H1 (cell line): ENCODE measurements at regions not wholly inside any gene's neighbourhood (a gene's known extent, or its start where the extent isn't known, plus 50 kb on each side); places are given as distances from the start of the nearest gene placed in this dataset.

Source experiments
- CTCF ChIA-PET: fragments of 300-600 bp; sonication (Branson Sonifier 250); formaldehyde crosslinking; loops from one replicate; lab custom pipeline; 2021; ENCODE audit not compliant: partially characterized antibody; lab: Charles Lee
- POLR2A ChIA-PET: fragments of 300-600 bp; sonication (Branson Sonifier 250); formaldehyde crosslinking; loops from one replicate; lab custom pipeline; 2021; ENCODE audit warnings: inconsistent platforms; ENCODE audit not compliant: partially characterized antibody; lab: Charles Lee
- DNase-seq, 2 experiments: peaks; one replicate each; pipeline versions ENCODE4 v3.0.0 to v3.0.0-alpha.2; 2010 to 2022; ENCODE audit warnings: low spot score in 2 of 2, low read depth in 1 of 2, mixed read lengths in 1 of 2
- FAIRE-seq: peaks from 2 replicates; lab custom pipeline; 2011; peaks lifted over from hg19 to GRCh38; lab: Jason Lieb, UNC
- H2AFZ ChIP-seq: 2 replicates; pipeline ENCODE4 v1.8.1; 2012; ENCODE audit warnings: low read length, inconsistent platforms
- H2AK5ac ChIP-seq: 2 replicates; pipeline ENCODE4 v1.6.1; 2013; ENCODE audit warnings: low read depth, low read length
- H2BK120ac ChIP-seq: replicated peaks from 2 replicates; pipeline ENCODE3; 2013; ENCODE audit warnings: low read depth, low read length, inconsistent platforms
- H2BK12ac ChIP-seq: 2 replicates; pipeline ENCODE4 v1.6.1; 2013; ENCODE audit warnings: low read depth, low read length
- H2BK15ac ChIP-seq: 2 replicates; pipeline ENCODE4 v1.6.1; 2013; ENCODE audit warnings: low read length
- H2BK20ac ChIP-seq: 2 replicates; pipeline ENCODE4 v1.6.1; 2013; ENCODE audit warnings: low read length
- H2BK5ac ChIP-seq: 2 replicates; pipeline ENCODE4 v1.6.1; 2013; ENCODE audit warnings: low read depth, low read length
- H3K14ac ChIP-seq: 2 replicates; pipeline ENCODE4 v1.6.1; 2013; ENCODE audit warnings: inconsistent platforms; ENCODE audit not compliant: insufficient read length
- H3K18ac ChIP-seq: 2 replicates; pipeline ENCODE4 v1.6.1; 2013; ENCODE audit warnings: low read length; ENCODE audit errors: extremely low read depth
- H3K23ac ChIP-seq: 2 replicates; pipeline ENCODE4 v1.6.1; 2013; ENCODE audit warnings: inconsistent platforms; ENCODE audit not compliant: insufficient read length
- H3K23me2 ChIP-seq: 2 replicates; pipeline ENCODE4 v1.6.1; 2013; ENCODE audit warnings: low read depth, low read length
- H3K27ac ChIP-seq: 2 replicates; pipeline ENCODE4 v1.6.1; 2011; ENCODE audit warnings: low read depth, low read length, inconsistent platforms
- H3K27me3 ChIP-seq, 4 experiments: replicated peaks in 1 of 4; 1 replicate in 1 of 4; 2 replicates in 3 of 4; pipeline versions ENCODE4 v1.6.1 to v1.8.1; 2011 to 2013; ENCODE audit warnings: low read length in 3 of 4, mild to moderate bottlenecking in 3 of 4, inconsistent platforms in 2 of 4, mixed read lengths in 2 of 4, moderate library complexity in 1 of 4; ENCODE audit not compliant: control insufficient read depth in 3 of 4, insufficient read depth in 3 of 4; ENCODE audit errors: extremely low read depth in 1 of 4
- H3K36me3 ChIP-seq, 4 experiments: 2 replicates each; pipeline versions ENCODE4 v1.6.1 to v1.8.1; 2011 to 2013; ENCODE audit warnings: mild to moderate bottlenecking in 4 of 4, low read length in 3 of 4, moderate library complexity in 2 of 4, control low read depth in 1 of 4, inconsistent platforms in 1 of 4; ENCODE audit not compliant: insufficient read depth in 4 of 4, control insufficient read depth in 2 of 4
- H3K4ac ChIP-seq: replicated peaks from 2 replicates; pipeline ENCODE3; 2013; ENCODE audit warnings: low read length, low read depth, mixed read lengths, inconsistent platforms; ENCODE audit not compliant: insufficient read length
- H3K4me1 ChIP-seq, 4 experiments: replicated peaks in 1 of 4; 1 replicate in 1 of 4; 2 replicates in 3 of 4; pipeline versions ENCODE4 v1.6.1 to v1.8.1; 2011 to 2013; ENCODE audit warnings: low read length in 3 of 4, inconsistent platforms in 2 of 4, mixed read lengths in 1 of 4; ENCODE audit not compliant: insufficient read depth in 4 of 4, control insufficient read depth in 3 of 4
- H3K4me2 ChIP-seq, 2 experiments: 2 replicates each; pipeline versions ENCODE4 v1.6.1 to v1.8.1; 2011 to 2013; ENCODE audit warnings: low read depth in 2 of 2, low read length in 2 of 2, control low read depth in 1 of 2, inconsistent platforms in 1 of 2, mild to moderate bottlenecking in 1 of 2; ENCODE audit not compliant: insufficient read depth in 1 of 2
- H3K4me3 ChIP-seq, 4 experiments: fragments of 200-600, 300-600 bp in 1 of 4; sonication (generic), shearing (Covaris generic), sonication (Bioruptor Twin) in 1 of 4; 2 replicates each; pipeline versions ENCODE4 v1.5.1 to v1.8.1; 2011 to 2016; ENCODE audit warnings: low read length in 4 of 4, low read depth in 3 of 4, control low read depth in 2 of 4, inconsistent platforms in 2 of 4, mild to moderate bottlenecking in 2 of 4, mixed read lengths in 1 of 4, moderate library complexity in 1 of 4; ENCODE audit not compliant: insufficient read depth in 2 of 4; ENCODE audit errors: extremely low read depth in 1 of 4
- H3K56ac ChIP-seq: replicated peaks from 2 replicates; pipeline ENCODE3; 2013; ENCODE audit warnings: low read depth, mild to moderate bottlenecking, mixed read lengths, low read length, inconsistent platforms; ENCODE audit not compliant: insufficient read length
- H3K79me1 ChIP-seq: 2 replicates; pipeline ENCODE4 v1.6.1; 2013; ENCODE audit warnings: low read depth, low read length, control low read depth
- H3K79me2 ChIP-seq, 2 experiments: 2 replicates each; pipeline versions ENCODE4 v1.6.1 to v1.8.1; 2012 to 2013; ENCODE audit warnings: low read length in 2 of 2, mild to moderate bottlenecking in 2 of 2, inconsistent platforms in 1 of 2; ENCODE audit not compliant: insufficient read depth in 2 of 2, control insufficient read depth in 1 of 2
- H3K9ac ChIP-seq, 4 experiments: replicated peaks in 1 of 4; 1 replicate in 1 of 4; 2 replicates in 3 of 4; pipeline versions ENCODE4 v1.6.1 to v1.8.1; 2011 to 2013; ENCODE audit warnings: low read depth in 3 of 4, low read length in 3 of 4, control low read depth in 2 of 4, mild to moderate bottlenecking in 2 of 4, moderate library complexity in 2 of 4, inconsistent platforms in 1 of 4; ENCODE audit errors: extremely low read depth in 1 of 4
- H3K9me3 ChIP-seq, 2 experiments: 2 replicates each; pipeline versions ENCODE4 v1.6.1 to v1.8.1; 2012 to 2013; ENCODE audit warnings: mild to moderate bottlenecking in 2 of 2, moderate library complexity in 2 of 2, control low read depth in 1 of 2, inconsistent platforms in 1 of 2, low read depth in 1 of 2, low read length in 1 of 2, mixed read lengths in 1 of 2; ENCODE audit not compliant: insufficient read depth in 2 of 2
- H4K20me1 ChIP-seq, 2 experiments: replicated peaks in 1 of 2; 2 replicates each; pipeline versions ENCODE3 to v1.8.1; 2011 to 2013; ENCODE audit warnings: inconsistent platforms in 2 of 2, low read length in 2 of 2, mild to moderate bottlenecking in 1 of 2; ENCODE audit not compliant: insufficient read depth in 2 of 2, control insufficient read depth in 1 of 2
- H4K5ac ChIP-seq: 2 replicates; pipeline ENCODE4 v1.6.1; 2013; ENCODE audit warnings: low read length, low read depth, mixed read lengths, inconsistent platforms; ENCODE audit not compliant: insufficient read length
- H4K8ac ChIP-seq: 2 replicates; pipeline ENCODE4 v1.8.0; 2013; ENCODE audit warnings: mild to moderate bottlenecking, moderate library complexity, low read length, inconsistent platforms; ENCODE audit not compliant: insufficient read depth; ENCODE audit errors: extremely low read depth
- H4K91ac ChIP-seq: replicated peaks from 2 replicates; pipeline ENCODE3; 2013; ENCODE audit warnings: low read length, mixed read lengths, inconsistent platforms; ENCODE audit not compliant: insufficient read length
- POLR2AphosphoS5 ChIP-seq: IDR thresholded peaks from 2 replicates; pipeline ENCODE4 v1.6.1; 2011; ENCODE audit warnings: low read depth, low read length
- RAD21 ChIP-seq, 2 experiments: IDR thresholded peaks in 1 of 2; conservative IDR thresholded peaks in 1 of 2; 2 replicates each; pipeline ENCODE4 v1.6.1; 2011; ENCODE audit warnings: low read depth in 2 of 2, low read length in 2 of 2, improper control_type of control experiment in 1 of 2, inconsistent platforms in 1 of 2, mild to moderate bottlenecking in 1 of 2, moderate library complexity in 1 of 2
- RBBP5 ChIP-seq: IDR thresholded peaks from 2 replicates; pipeline ENCODE4 v1.7.1; 2012; ENCODE audit warnings: low read depth, mild to moderate bottlenecking, inconsistent platforms, low read length, moderate library complexity, borderline replicate concordance
- TCF12 ChIP-seq: IDR thresholded peaks from 2 replicates; pipeline ENCODE4 v1.6.1; 2011; ENCODE audit warnings: low read depth, mild to moderate bottlenecking, low read length
- WGBS, 2 experiments: shearing (Covaris generic) in 1 of 2; methylation state at CpG; one replicate each; pipeline versions ENCODE4 v1.1.6 to v1.1.7; 2013 to 2015; ENCODE audit warnings: low lambda C conversion rate in 2 of 2, mixed read lengths in 2 of 2, inconsistent platforms in 1 of 2, low coverage in 1 of 2, missing lambda C conversion rate in 1 of 2; ENCODE audit not compliant: insufficient replicate concordance in 2 of 2, insufficient coverage in 1 of 2, insufficient read length in 1 of 2; ENCODE audit errors: extremely low coverage in 1 of 2, missing lambda C conversion rate in 1 of 2; 5-methylcytosine and 5-hydroxymethylcytosine counted together
- TF ChIP-seq, protein P1 (sequence below): IDR thresholded peaks from 2 replicates; pipeline ENCODE4 v1.6.1; 2012; ENCODE audit warnings: inconsistent platforms

DNA sequence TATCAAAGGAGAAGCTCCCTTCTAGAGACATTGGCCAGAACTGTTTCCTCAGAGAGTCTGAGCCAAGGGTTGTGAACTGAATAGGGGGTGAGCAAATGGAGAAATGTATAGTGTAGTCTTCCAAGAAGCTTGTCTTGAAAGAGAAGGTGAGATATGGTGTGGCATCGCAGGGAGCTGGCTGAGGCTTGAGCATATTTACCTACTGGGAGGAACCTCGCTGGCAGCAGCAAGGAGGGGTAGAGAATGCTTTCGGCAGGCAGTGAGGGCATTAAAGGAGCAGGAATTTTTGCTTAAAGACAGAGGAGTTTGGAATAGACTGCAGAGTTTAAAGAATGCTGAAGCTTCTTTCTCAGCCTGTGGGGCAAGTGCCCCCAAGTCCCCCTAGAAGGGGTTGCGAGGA, 59.3 kb upstream of the PRMT8 start:
- WGBS, 2 experiments = 90% methylated on average over 4 of the region's 4 CpGs; no CpG with 5 or more reads in 1 of the 2 experiments
- H3K27ac ChIP-seq = no peak overlapping the region
- FAIRE-seq = no peak
- TF ChIP-seq, protein P1, sequence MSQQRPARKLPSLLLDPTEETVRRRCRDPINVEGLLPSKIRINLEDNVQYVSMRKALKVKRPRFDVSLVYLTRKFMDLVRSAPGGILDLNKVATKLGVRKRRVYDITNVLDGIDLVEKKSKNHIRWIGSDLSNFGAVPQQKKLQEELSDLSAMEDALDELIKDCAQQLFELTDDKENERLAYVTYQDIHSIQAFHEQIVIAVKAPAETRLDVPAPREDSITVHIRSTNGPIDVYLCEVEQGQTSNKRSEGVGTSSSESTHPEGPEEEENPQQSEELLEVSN = no peak
- TF ChIP-seq RAD21 (IDR thresholded peaks at IDR 0.05 in 1 of 2, conservative IDR thresholded peaks at IDR 0.05 in 1 of 2; ENCODE audit: low read depth in 2 of 2, low read length in 2 of 2) (no peak), POLR2AphosphoS5 (no peak), RBBP5 (no peak), TCF12 (no peak)

More for the DNA sequence above, 59.3 kb upstream of the PRMT8 start:
- no peak for DNase-seq
- Histone ChIP-seq H2AK5ac (peak overlapping the region; percentile 75; the same call in 1 of the 2 replicates), H3K56ac (no peak overlapping the region), H2BK12ac (peak overlapping the region; percentile 87; the same call in 1 of the 2 replicates), H3K14ac (no peak overlapping the region), H3K23me2 (0 out of 2 replicates have a peak, but pooled peaks cover 2% of the 10 kb centered on the region), H3K9ac (no peak overlapping the region), H3K4me1 (peaks cover 2 to 13% (median 8%) of the 10 kb centered on the region in 4 experiments), H3K4me2 (no peak overlapping the region), H3K18ac (peak overlapping the region; percentile 10; the same call in 1 of the 2 replicates), H4K5ac (no peak overlapping the region), H2BK15ac (peak overlapping the region; percentile 72; the same call in 1 of the 2 replicates), H3K79me2 (no peaks in the 10 kb centered on the region), H3K4ac (no peak overlapping the region), H4K20me1 (no peaks in the 10 kb centered on the region), H2BK120ac (no peak overlapping the region), H3K36me3 (no peaks in the 10 kb centered on the region), H3K79me1 (no peaks in the 10 kb centered on the region), H2BK20ac (peak overlapping the region; percentile 61; the same call in 1 of the 2 replicates), H4K91ac (no peak overlapping the region), H4K8ac (no peak overlapping the region), H3K27me3 (no peaks in the 10 kb centered on the region; a peak in 1 of 7 replicates), H3K4me3 (no peak overlapping the region), H3K23ac (no peak overlapping the region), H2AFZ (peak overlapping the region; percentile 93; the same call in 1 of the 2 replicates), H3K9me3 (no peaks in the 10 kb centered on the region), H2BK5ac (peak overlapping the region; percentile 66; the same call in 1 of the 2 replicates)
- POLR2A ChIA-PET = interaction anchor here (1.2 kb wide), 1 partner anchor 33 kb away, joined by 3 read pairs; no protein-coding TSS in a partner anchor
- CTCF ChIA-PET = interaction anchor here (0.6 to 2.5 kb wide), 6 partner anchors 23 to 1641 kb away, joined by 3 to 6 read pairs (median 4); no protein-coding TSS in a partner anchor
